Pancreas (tissue), 10 donors: ENCODE measurements at regions not wholly inside any gene's neighbourhood (a gene's known extent, or its start where the extent isn't known, plus 50 kb on each side); places are given as distances from the start of the nearest gene placed in this dataset.

Experiments used
- ATAC-seq, 4 donors: fragments of 200-7000 bp; cut with Tn5 transposase; one replicate each; pipeline versions ENCODE4 v1.8.0 to v1.9.1; 2020; ENCODE audit warnings: mild to moderate bottlenecking in 4 of 4, moderate library complexity in 4 of 4
- DNase-seq, 6 donors: peaks; one replicate each; pipeline ENCODE4 v3.0.0-alpha.2; 2020
- FAIRE-seq: peaks from 2 replicates; lab custom pipeline; 2012; peaks lifted over from hg19 to GRCh38; lab: Jason Lieb, UNC
- H3K27ac ChIP-seq, 4 donors: fragments of 200-600 bp; sonication (generic); 1 replicate in 3 of 4; 2 replicates in 1 of 4; pipeline versions ENCODE4 v1.5.0 to v1.8.0; 2020
- H3K27me3 ChIP-seq, 4 donors: fragments of 200-600 bp; one replicate each; pipeline ENCODE4 v1.8.0; 2021
- H3K36me3 ChIP-seq, 3 donors: fragments of 200-600 bp; sonication (generic) in 1 of 3; one replicate each; pipeline versions ENCODE4 v1.5.0 to v1.8.0; 2020 to 2021
- H3K4me1 ChIP-seq, 3 donors: fragments of 200-600 bp; one replicate each; pipeline ENCODE4 v1.8.0; 2021
- H3K4me3 ChIP-seq, 4 donors: fragments of 200-600 bp; sonication (generic) in 2 of 4; one replicate each; pipeline versions ENCODE4 v1.5.0 to v1.8.0; 2020 to 2021
- H3K9me3 ChIP-seq, 4 donors: fragments of 200-600 bp; one replicate each; pipeline ENCODE4 v1.8.0; 2021
- CTCF ChIP-seq, 4 donors: fragments of 200-600 bp; sonication (generic) in 3 of 4; IDR thresholded peaks; one replicate each; pipeline versions ENCODE4 v1.5.0 to v1.8.0; 2021; ENCODE audit warnings: antibody characterized with exemption in 4 of 4
- WGBS, 2 donors: extraction: QIAGEN DNeasy Blood & Tissue Kit; methylation state at CpG; one replicate each; pipeline ENCODE4 v1.1.7; 2013; 5-methylcytosine and 5-hydroxymethylcytosine counted together
- intact Hi-C, 3 donors: fragments of 100-400 bp; cut with DNase I; formaldehyde crosslinking; loops; one replicate each; pipeline versions ENCODE4 v1.11.1 to v1.14.2; 2022
- donor health status: healthy with polysubstance abuse.
- donor health status: DM: no; HTN: no; CAD: no; lungs with moderate emphysema.
- donor health status: DM: no; HTN: no; CAD: no.
- donor health status: control.
- donor health status: control.
- donor health status: Bipolar disorder and iron deficiency.
- donor health status: DM: yes; HTN: yes; CAD: no.
- donor health status: DM: no; HTN: no; CAD: no.
- donor health status: DM: no; HTN: no; CAD: no.
- donor health status: DM: yes; HTN: yes; CAD: no.

GRCh38 chr14:104349950-104350349, 211.6 kb downstream of the KIF26A start:
- Histone ChIP-seq H3K9me3 (no peaks in the 10 kb centered on the region), H3K36me3 (no peaks in the 10 kb centered on the region), H3K27ac (no peak overlapping the region), H3K4me1 (no peaks in the 10 kb centered on the region), H3K27me3 (peaks cover 0 to 7% (median 0%) of the 10 kb centered on the region in 4 donors), H3K4me3 (no peak overlapping the region)
- DNase-seq (peak in 3 of 6 donors; percentile 9 to 50 (median 18)), FAIRE-seq (no peak), ATAC-seq (no peak)
- WGBS, 2 donors, result 81 to 85% methylated on average over 3 of the region's 3 CpGs
- intact Hi-C loops, result no loop called here
- no peak for TF ChIP-seq CTCF (IDR thresholded peaks at IDR 0.05)

GRCh38 chr14:104350463-104351185, 212.2 kb downstream of the KIF26A start:
- DNase-seq (no peak), FAIRE-seq (no peak), ATAC-seq (no peak)
- no peak for TF ChIP-seq CTCF (IDR thresholded peaks at IDR 0.05)
- Histone ChIP-seq H3K9me3 (no peaks in the 10 kb centered on the region), H3K4me3 (no peak overlapping the region), H3K36me3 (no peaks in the 10 kb centered on the region), H3K27ac (no peak overlapping the region), H3K4me1 (no peaks in the 10 kb centered on the region), H3K27me3 (peaks cover 0 to 4% (median 0%) of the 10 kb centered on the region in 4 donors)
- 44 to 58% methylated on average over 8 of the region's 8 CpGs for WGBS, 2 donors
- intact Hi-C loops, result no loop called here

- no peak overlapping the region for H3K4me3 ChIP-seq
Observed at GRCh38 chr14:104351849-104352492, 213.6 kb downstream of the KIF26A start.

GRCh38 chr14:104352493-104353220, 214.3 kb downstream of the KIF26A start:
- Histone ChIP-seq H3K4me1 (no peaks in the 10 kb centered on the region), H3K4me3 (no peak overlapping the region), H3K9me3 (no peaks in the 10 kb centered on the region), H3K27ac (no peak overlapping the region), H3K36me3 (no peaks in the 10 kb centered on the region), H3K27me3 (no peaks in the 10 kb centered on the region)
- ATAC-seq (no peak), DNase-seq (no peak), FAIRE-seq (no peak)
- intact Hi-C loops, result no loop called here
- TF ChIP-seq CTCF (IDR thresholded peaks at IDR 0.05), result no peak
- 83 to 91% methylated on average over 13 of the region's 13 CpGs for WGBS, 2 donors

More at GRCh38 chr14:104351849-104352492, 213.6 kb downstream of the KIF26A start:
- no peaks in the 10 kb centered on the region for H3K27me3 ChIP-seq
- H3K9me3 ChIP-seq, result no peaks in the 10 kb centered on the region
- FAIRE-seq, result no peak
- intact Hi-C loops, result no loop called here
- no peak overlapping the region for H3K27ac ChIP-seq
- no peak for DNase-seq
- no peaks in the 10 kb centered on the region for H3K36me3 ChIP-seq
- no peak for ATAC-seq
- 82 to 90% methylated on average over 11 of the region's 11 CpGs for WGBS, 2 donors
- no peak for TF ChIP-seq CTCF (IDR thresholded peaks at IDR 0.05)
- H3K4me1 ChIP-seq, result no peaks in the 10 kb centered on the region
